GM12892 (cell line): ENCODE measurements at regions not wholly inside any gene's neighbourhood (a gene's known extent, or its start where the extent isn't known, plus 50 kb on each side); places are given as distances from the start of the nearest gene placed in this dataset.

Experiments
- POLR2A ChIP-seq: IDR thresholded peaks from 2 replicates; pipeline ENCODE4 v1.6.1; 2011; ENCODE audit warnings: low read depth, low read length, control low read depth
- POLR2AphosphoS5 ChIP-seq: IDR thresholded peaks from 2 replicates; pipeline ENCODE4 v1.6.1; 2011; ENCODE audit warnings: low read depth, low read length, control low read depth
- TAF1 ChIP-seq: IDR thresholded peaks from 2 replicates; pipeline ENCODE4 v1.6.1; 2011; ENCODE audit warnings: low read depth, mild to moderate bottlenecking, control low read depth, low read length, borderline replicate concordance

DNA sequence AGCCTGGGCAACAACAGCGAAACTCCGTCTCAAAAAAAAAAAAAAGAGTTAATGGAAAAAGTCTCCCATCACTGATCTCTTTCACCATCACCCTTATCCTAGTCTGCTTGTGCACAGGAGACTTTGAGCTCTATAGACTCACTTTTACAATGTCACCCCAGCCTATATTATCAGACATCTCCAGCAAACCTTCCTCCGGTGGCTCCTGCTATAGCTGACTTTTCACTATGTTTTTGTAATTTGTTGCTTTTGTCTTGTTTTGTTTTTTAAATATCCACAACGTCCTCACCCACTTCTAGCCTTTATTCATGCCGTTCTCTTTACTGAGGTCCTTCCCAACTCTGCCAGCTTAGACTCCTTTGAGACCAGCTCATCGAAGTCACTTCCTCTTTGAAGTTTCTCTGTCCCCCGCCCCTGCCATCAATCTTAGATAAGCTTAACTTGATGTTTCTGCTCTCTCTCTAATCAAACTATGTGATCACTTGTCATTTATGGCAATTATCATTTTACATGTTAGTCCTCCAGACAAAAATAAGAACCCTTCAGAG is 82.7 kb upstream of the CHD2 start:
- TF ChIP-seq POLR2AphosphoS5 (no peak), POLR2A (no peak), TAF1 (no peak)
